ENCODE measurements at regions not wholly inside any gene's neighbourhood (a gene's known extent, or its start where the extent isn't known, plus 50 kb on each side); places are given as distances from the start of the nearest gene placed in this dataset.

DNA sequence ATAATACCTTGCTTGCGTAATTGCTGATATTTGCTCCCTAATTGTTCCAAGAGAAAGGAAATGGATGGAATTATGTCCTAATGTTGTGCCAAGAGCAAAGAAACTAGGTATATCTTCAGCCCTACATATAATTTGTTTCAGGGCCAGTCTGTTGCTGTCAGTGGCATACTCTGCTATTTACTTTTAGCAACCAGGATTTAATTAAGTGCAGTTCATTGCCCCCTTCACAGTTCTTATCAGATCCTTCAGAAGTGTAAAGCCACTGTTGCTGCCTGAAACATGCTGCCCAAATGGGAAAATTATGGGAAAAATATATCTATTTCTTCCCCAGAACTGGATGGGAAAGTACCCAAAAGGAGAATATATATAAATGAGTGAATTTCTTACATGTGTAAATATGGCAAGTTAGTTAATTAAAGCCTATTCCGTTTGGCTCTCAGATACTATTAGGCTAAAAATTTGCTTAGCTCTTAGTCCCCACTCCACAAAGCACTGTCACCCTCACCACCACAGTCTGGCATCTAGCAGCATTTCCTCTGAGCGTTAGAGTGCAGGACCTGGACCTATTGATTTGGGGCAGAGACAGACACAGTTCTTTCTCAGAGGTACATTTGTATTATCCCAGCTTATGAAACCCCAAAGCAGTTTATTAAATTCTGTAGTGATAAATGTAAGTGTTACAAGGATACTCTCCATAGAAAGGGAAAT is 72.8 kb upstream of the DTNA start:
- DNase-seq = no peak
- Mint-ChIP-seq H3K36me3 (ENCODE audit: low read depth) (no peaks in the 10 kb centered on the region), H3K27me3 (ENCODE audit: low read depth, poor library complexity) (no peaks in the 10 kb centered on the region), H3K4me1 (no peaks in the 10 kb centered on the region), H3K27ac (no peak overlapping the region), H3K9me3 (no peaks in the 10 kb centered on the region), H3K4me3 (no peak overlapping the region)
- TF ChIP-seq, protein P1, sequence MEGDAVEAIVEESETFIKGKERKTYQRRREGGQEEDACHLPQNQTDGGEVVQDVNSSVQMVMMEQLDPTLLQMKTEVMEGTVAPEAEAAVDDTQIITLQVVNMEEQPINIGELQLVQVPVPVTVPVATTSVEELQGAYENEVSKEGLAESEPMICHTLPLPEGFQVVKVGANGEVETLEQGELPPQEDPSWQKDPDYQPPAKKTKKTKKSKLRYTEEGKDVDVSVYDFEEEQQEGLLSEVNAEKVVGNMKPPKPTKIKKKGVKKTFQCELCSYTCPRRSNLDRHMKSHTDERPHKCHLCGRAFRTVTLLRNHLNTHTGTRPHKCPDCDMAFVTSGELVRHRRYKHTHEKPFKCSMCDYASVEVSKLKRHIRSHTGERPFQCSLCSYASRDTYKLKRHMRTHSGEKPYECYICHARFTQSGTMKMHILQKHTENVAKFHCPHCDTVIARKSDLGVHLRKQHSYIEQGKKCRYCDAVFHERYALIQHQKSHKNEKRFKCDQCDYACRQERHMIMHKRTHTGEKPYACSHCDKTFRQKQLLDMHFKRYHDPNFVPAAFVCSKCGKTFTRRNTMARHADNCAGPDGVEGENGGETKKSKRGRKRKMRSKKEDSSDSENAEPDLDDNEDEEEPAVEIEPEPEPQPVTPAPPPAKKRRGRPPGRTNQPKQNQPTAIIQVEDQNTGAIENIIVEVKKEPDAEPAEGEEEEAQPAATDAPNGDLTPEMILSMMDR (IDR thresholded peaks at IDR 0.05) = no peak

DNA sequence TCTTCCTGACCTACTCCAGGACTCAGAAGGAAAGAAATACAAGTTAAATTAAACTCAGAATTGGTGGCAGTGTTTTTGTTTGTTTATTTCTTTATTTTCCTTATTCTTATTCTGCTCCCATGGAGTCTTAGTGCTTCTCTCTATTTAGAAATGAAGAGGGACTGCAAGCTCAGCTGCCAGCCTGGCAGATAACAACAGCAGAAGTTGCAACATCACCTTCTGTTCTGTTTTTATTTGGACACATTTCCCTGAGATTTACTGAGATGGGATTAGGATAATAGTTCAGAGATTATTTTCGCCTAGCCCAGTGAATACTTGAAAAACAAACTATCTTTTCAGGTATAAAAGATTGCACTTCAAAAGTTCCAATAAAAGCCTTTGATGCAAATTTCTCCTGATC is 70.4 kb upstream of the DTNA start:
- no peaks in the 10 kb centered on the region for H3K9me3 Mint-ChIP-seq
- no peaks in the 10 kb centered on the region for H3K27me3 Mint-ChIP-seq (ENCODE audit: low read depth, poor library complexity)
- no peaks in the 10 kb centered on the region for H3K36me3 Mint-ChIP-seq (ENCODE audit: low read depth)

DNA sequence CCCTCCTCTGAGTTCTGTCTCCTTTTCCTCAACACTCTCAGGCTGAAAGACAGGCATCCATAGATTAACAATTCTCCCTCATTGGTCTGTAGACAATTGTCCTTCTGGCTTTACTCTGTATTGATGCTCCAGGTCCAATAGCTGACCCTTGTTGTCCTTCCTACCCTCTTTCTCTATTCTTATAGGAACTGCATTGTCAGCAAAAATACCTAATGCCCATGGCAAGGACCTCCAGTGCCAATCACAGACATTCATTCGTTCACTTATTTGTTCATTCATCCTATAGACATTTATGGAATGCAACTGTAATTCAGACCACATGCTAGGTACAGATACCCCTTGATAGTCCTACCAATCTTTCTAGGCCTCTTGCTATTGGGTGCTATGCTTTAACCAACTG is 69.8 kb upstream of the DTNA start:
- H3K9me3 Mint-ChIP-seq = no peaks in the 10 kb centered on the region
- no peak overlapping the region for H3K4me3 Mint-ChIP-seq
- no peaks in the 10 kb centered on the region for H3K27me3 Mint-ChIP-seq (ENCODE audit: low read depth, poor library complexity)
- H3K36me3 Mint-ChIP-seq (ENCODE audit: low read depth) = no peaks in the 10 kb centered on the region
- DNase-seq = no peak
- H3K4me1 Mint-ChIP-seq = no peaks in the 10 kb centered on the region
- H3K27ac Mint-ChIP-seq = no peak overlapping the region
- TF ChIP-seq, protein P1 (IDR thresholded peaks at IDR 0.05) = no peak

More for the DNA sequence above, 70.4 kb upstream of the DTNA start:
- Mint-ChIP-seq H3K27ac (no peak overlapping the region), H3K4me3 (no peak overlapping the region), H3K4me1 (no peaks in the 10 kb centered on the region)
- no peak for DNase-seq
- TF ChIP-seq, protein P1 (IDR thresholded peaks at IDR 0.05) = no peak

DNA sequence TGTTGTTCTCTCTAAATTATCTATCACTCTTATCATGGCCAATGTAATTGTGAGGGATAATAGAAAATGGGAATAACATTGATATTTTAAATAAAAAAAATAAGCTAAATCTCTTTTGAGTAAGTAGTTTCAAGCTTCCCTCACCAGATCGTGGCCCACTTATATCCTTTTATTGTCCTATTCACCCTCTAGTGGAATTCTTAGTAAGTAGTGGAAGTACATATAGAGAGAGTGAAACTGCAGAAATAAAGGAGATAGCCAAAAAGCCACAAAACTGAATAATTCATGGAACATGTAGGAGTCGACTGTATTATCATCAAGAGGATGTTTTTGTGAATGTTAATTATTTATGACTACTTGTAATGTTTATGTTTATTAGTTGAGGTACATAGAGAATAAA is 66.1 kb upstream of the DTNA start:
- Mint-ChIP-seq H3K27ac (no peak overlapping the region), H3K4me3 (no peak overlapping the region), H3K9me3 (no peaks in the 10 kb centered on the region), H3K27me3 (ENCODE audit: low read depth, poor library complexity) (no peaks in the 10 kb centered on the region), H3K4me1 (peaks cover 7% of the 10 kb centered on the region), H3K36me3 (ENCODE audit: low read depth) (no peaks in the 10 kb centered on the region)
- no peak for DNase-seq
- TF ChIP-seq, protein P1 (IDR thresholded peaks at IDR 0.05) = no peak

- H3K27me3 Mint-ChIP-seq (ENCODE audit: low read depth, poor library complexity) = no peaks in the 10 kb centered on the region
- no peak overlapping the region for H3K27ac Mint-ChIP-seq
- peaks cover 32% of the 10 kb centered on the region for H3K4me1 Mint-ChIP-seq
- H3K36me3 Mint-ChIP-seq (ENCODE audit: low read depth) = no peaks in the 10 kb centered on the region
- no peak overlapping the region for H3K4me3 Mint-ChIP-seq
- TF ChIP-seq, protein P1 (IDR thresholded peaks at IDR 0.05) = no peak
- no peak for DNase-seq
- no peaks in the 10 kb centered on the region for H3K9me3 Mint-ChIP-seq
These were observed 62.8 kb upstream of the DTNA start for GRCh38 chr18:34647251-34647650.
